Left lung (tissue), 4 donors: ENCODE measurements at regions not wholly inside any gene's neighbourhood (a gene's known extent, or its start where the extent isn't known, plus 50 kb on each side); places are given as distances from the start of the nearest gene placed in this dataset.

Source experiments
- ATAC-seq: fragments of 200-7000 bp; cut with Tn5 transposase; one replicate; pipeline ENCODE4 v1.9.1; 2020; ENCODE audit warnings: moderate library complexity
- DNase-seq, 4 donors: peaks; one replicate each; pipeline ENCODE4 v3.0.0-alpha.2; 2013 to 2020
- H3K27ac ChIP-seq, 2 donors: fragments of 200-600 bp; sonication (generic) in 1 of 2; one replicate each; pipeline versions ENCODE4 v1.5.0 to v1.8.0; 2020 to 2021
- H3K27me3 ChIP-seq, 2 donors: fragments of 200-600 bp; sonication (generic) in 1 of 2; one replicate each; pipeline versions ENCODE4 v1.5.0 to v1.8.0; 2020 to 2021
- H3K36me3 ChIP-seq, 2 donors: fragments of 200-600 bp; sonication (generic) in 1 of 2; one replicate each; pipeline versions ENCODE4 v1.5.0 to v1.8.0; 2020 to 2021
- H3K4me1 ChIP-seq, 2 donors: fragments of 200-600 bp; one replicate each; pipeline ENCODE4 v1.8.0; 2021
- H3K4me3 ChIP-seq, 2 donors: fragments of 200-600 bp; sonication (generic) in 1 of 2; one replicate each; pipeline versions ENCODE4 v1.5.0 to v1.8.0; 2020 to 2021; ENCODE audit warnings: mild to moderate bottlenecking in 1 of 2
- H3K9me3 ChIP-seq, 2 donors: fragments of 200-600 bp; sonication (generic) in 1 of 2; one replicate each; pipeline versions ENCODE4 v1.5.0 to v1.8.0; 2020 to 2021
- CTCF ChIP-seq, 2 donors: fragments of 200-600 bp; sonication (generic) in 1 of 2; IDR thresholded peaks; one replicate each; pipeline versions ENCODE4 v1.5.0 to v1.8.0; 2021; ENCODE audit warnings: antibody characterized with exemption in 2 of 2
- intact Hi-C, 2 donors: fragments of 100-400 bp; cut with DNase I; formaldehyde crosslinking; loops; one replicate each; pipeline versions ENCODE4 v1.11.2 to v1.14.2; 2022
- donor health status: DM: no; HTN: yes; CAD: no.
- donor health status: DM: no; HTN: no; CAD: no.

GRCh38 chr7:426510-426909 is 93.1 kb downstream of the PDGFA start:
- no peaks in the 10 kb centered on the region for H3K4me1 ChIP-seq
- no peaks in the 10 kb centered on the region for H3K9me3 ChIP-seq
- ATAC-seq (no peak), DNase-seq (peak in 1 of 4 donors; percentile 52)
- no peak overlapping the region for H3K27ac ChIP-seq
- intact Hi-C loops: no loop called here
- no peak for TF ChIP-seq CTCF (IDR thresholded peaks at IDR 0.05)
- no peak overlapping the region for H3K4me3 ChIP-seq
- H3K27me3 ChIP-seq: peaks cover 0 to 15% of the 10 kb centered on the region in 2 donors
- H3K36me3 ChIP-seq: no peaks in the 10 kb centered on the region

GRCh38 chr7:427506-428103 is 92.0 kb downstream of the PDGFA start:
- intact Hi-C loops: no loop called here
- no peaks in the 10 kb centered on the region for H3K36me3 ChIP-seq
- no peak overlapping the region for H3K27ac ChIP-seq
- H3K9me3 ChIP-seq: no peaks in the 10 kb centered on the region
- no peak overlapping the region for H3K4me3 ChIP-seq
- H3K4me1 ChIP-seq: no peaks in the 10 kb centered on the region
- TF ChIP-seq CTCF (IDR thresholded peaks at IDR 0.05): no peak
- H3K27me3 ChIP-seq: peaks cover 0 to 7% of the 10 kb centered on the region in 2 donors
- ATAC-seq: no peak
- no peak for DNase-seq

- peak in 1 of 4 donors; percentile 44 for DNase-seq
- Histone ChIP-seq H3K27me3 (peaks cover 0 to 7% of the 10 kb centered on the region in 2 donors), H3K4me3 (no peak overlapping the region), H3K27ac (no peak overlapping the region), H3K9me3 (no peaks in the 10 kb centered on the region), H3K4me1 (no peaks in the 10 kb centered on the region), H3K36me3 (no peaks in the 10 kb centered on the region)
- no peak for TF ChIP-seq CTCF (IDR thresholded peaks at IDR 0.05)
- ATAC-seq: no peak
- intact Hi-C loops: no loop called here
Observed at GRCh38 chr7:428387-428786, 91.3 kb downstream of the PDGFA start.

GRCh38 chr7:428927-429827 is 90.5 kb downstream of the PDGFA start:
- no peaks in the 10 kb centered on the region for H3K9me3 ChIP-seq
- no peaks in the 10 kb centered on the region for H3K4me1 ChIP-seq
- no peak overlapping the region for H3K27ac ChIP-seq
- TF ChIP-seq CTCF (IDR thresholded peaks at IDR 0.05): no peak
- intact Hi-C loops: no loop called here
- H3K36me3 ChIP-seq: no peaks in the 10 kb centered on the region
- ATAC-seq (no peak), DNase-seq (peak in 1 of 4 donors; percentile 69)
- H3K27me3 ChIP-seq: peaks cover 0 to 7% of the 10 kb centered on the region in 2 donors
- no peak overlapping the region for H3K4me3 ChIP-seq

GRCh38 chr7:429828-430180 is 89.8 kb downstream of the PDGFA start:
- no peak for TF ChIP-seq CTCF (IDR thresholded peaks at IDR 0.05)
- Histone ChIP-seq H3K27me3 (peaks cover 0 to 8% of the 10 kb centered on the region in 2 donors), H3K4me1 (no peaks in the 10 kb centered on the region), H3K9me3 (no peaks in the 10 kb centered on the region), H3K27ac (no peak overlapping the region), H3K36me3 (no peaks in the 10 kb centered on the region), H3K4me3 (no peak overlapping the region)
- no peak for ATAC-seq
- intact Hi-C loops: no loop called here
- peak in 1 of 4 donors; percentile 68 for DNase-seq
